ENCODE measurements at regions not wholly inside any gene's neighbourhood (a gene's known extent, or its start where the extent isn't known, plus 50 kb on each side); places are given as distances from the start of the nearest gene placed in this dataset.
"Not testable (repeated sequence)": the region's sequence is repeated elsewhere in the genome, so short reads cannot be mapped to it uniquely, and the experiment has no call there.

DNA sequence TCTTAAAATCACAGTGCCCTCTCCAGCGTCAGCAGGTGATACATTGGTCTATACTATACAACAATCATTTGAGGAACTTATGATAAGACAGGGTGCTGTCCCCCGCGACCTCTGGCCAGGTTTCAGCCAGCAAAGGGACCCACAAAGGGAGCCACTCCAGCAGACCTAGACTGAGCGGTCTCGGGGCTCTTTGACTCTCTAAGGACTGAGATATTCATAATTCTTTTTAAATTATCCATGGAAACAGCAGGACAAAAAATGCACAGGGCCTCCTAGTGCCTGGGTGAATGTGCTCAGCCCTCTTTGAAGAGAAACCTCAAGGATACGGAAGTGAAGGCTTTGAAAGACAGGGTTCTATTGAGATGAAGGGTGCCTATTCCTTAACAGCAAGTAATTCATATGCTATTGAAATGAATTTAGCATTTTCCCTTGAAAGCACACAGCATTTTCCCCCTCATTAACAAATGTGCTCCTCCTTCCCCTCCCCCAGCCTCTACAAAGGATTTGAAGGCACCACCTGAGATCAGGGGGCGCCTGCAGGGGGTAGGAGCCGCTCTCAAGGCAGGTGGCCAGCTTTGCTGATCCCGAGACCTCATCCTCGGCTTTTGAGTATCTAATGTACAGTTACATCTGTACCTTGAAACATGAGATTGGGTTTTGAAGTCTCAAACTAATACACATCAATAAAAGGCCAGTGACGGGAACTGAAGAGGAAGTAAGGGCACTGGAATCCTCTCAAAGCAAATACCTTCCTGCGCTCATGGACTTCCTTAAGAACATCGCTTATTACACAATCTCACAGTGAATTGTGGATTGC, 65.3 kb upstream of the UNC93A start:
- H3K36me3 ChIP-seq (ENCODE audit: control insufficient read depth, insufficient read depth, low read length); H3K4me1 ChIP-seq (ENCODE audit: control insufficient read depth, insufficient read depth, low read length, poor library complexity, severe bottlenecking); H3K4me1 Mint-ChIP-seq; H3K4me3 Mint-ChIP-seq; H3K27ac ChIP-seq (ENCODE audit: insufficient read depth, low read length, poor library complexity, severe bottlenecking); H3K9me3 Mint-ChIP-seq; H3K4me3 ChIP-seq (ENCODE audit: low read depth, low read length); DNase-seq; H3K9me3 ChIP-seq (ENCODE audit: control insufficient read depth in 2 of 2, low read length in 2 of 2); H3K36me3 Mint-ChIP-seq; H3K27me3 ChIP-seq (ENCODE audit: control insufficient read depth, insufficient read depth, low read length); ATAC-seq (ENCODE audit: low read depth in 2 of 2); H3K27ac Mint-ChIP-seq: not testable (repeated sequence)
- peaks cover 35% of the 10 kb centered on the region for H3K27me3 Mint-ChIP-seq

DNA sequence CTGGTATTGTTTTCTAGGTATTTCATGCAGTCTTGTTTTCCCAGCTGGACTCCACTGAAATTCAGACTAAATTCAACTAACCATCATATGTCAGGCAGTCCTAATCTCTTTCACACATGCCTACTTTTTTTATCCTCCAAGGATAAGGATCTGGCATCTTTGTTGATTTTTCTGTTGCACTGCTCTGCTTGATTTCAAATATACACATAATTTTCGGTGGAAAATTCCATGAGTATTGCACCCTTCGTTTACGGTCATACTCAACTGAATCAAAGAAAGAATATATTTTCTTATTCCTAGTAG, 64.8 kb upstream of the UNC93A start:
- Histone ChIP-seq H3K4me3 (ENCODE audit: low read depth, low read length) (no peak overlapping the region), H3K27ac (ENCODE audit: insufficient read depth, low read length, poor library complexity, severe bottlenecking) (no peak overlapping the region), H3K9me3 (ENCODE audit: control insufficient read depth in 2 of 2, low read length in 2 of 2) (no peaks in the 10 kb centered on the region), H3K4me1 (ENCODE audit: control insufficient read depth, insufficient read depth, low read length, poor library complexity, severe bottlenecking) (no peaks in the 10 kb centered on the region), H3K36me3 (ENCODE audit: control insufficient read depth, insufficient read depth, low read length) (no peaks in the 10 kb centered on the region), H3K27me3 (ENCODE audit: control insufficient read depth, insufficient read depth, low read length) (peaks cover 8% of the 10 kb centered on the region)
- Mint-ChIP-seq H3K4me3 (no peak overlapping the region), H3K27ac (no peak overlapping the region), H3K27me3 (peaks cover 39% of the 10 kb centered on the region), H3K4me1 (no peaks in the 10 kb centered on the region), H3K9me3 (no peaks in the 10 kb centered on the region), H3K36me3 (no peaks in the 10 kb centered on the region)
- no peak for DNase-seq
- no peak for ATAC-seq (ENCODE audit: low read depth in 2 of 2)

GRCh38 chr6:167226791-167227190, 64.3 kb upstream of the UNC93A start:
- DNase-seq (no peak), ATAC-seq (ENCODE audit: low read depth in 2 of 2) (no peak)
- Mint-ChIP-seq H3K27ac (no peak overlapping the region), H3K36me3 (no peaks in the 10 kb centered on the region), H3K27me3 (peaks cover 41% of the 10 kb centered on the region), H3K9me3 (no peaks in the 10 kb centered on the region), H3K4me3 (no peak overlapping the region), H3K4me1 (no peaks in the 10 kb centered on the region)
- no peaks in the 10 kb centered on the region for H3K4me1 ChIP-seq (ENCODE audit: control insufficient read depth, insufficient read depth, low read length, poor library complexity, severe bottlenecking)
- no peaks in the 10 kb centered on the region for H3K36me3 ChIP-seq (ENCODE audit: control insufficient read depth, insufficient read depth, low read length)
- peaks cover 8% of the 10 kb centered on the region for H3K27me3 ChIP-seq (ENCODE audit: control insufficient read depth, insufficient read depth, low read length)
- H3K4me3 ChIP-seq (ENCODE audit: low read depth, low read length), result no peak overlapping the region
- H3K9me3 ChIP-seq (ENCODE audit: control insufficient read depth in 2 of 2, low read length in 2 of 2), result no peaks in the 10 kb centered on the region
- no peak overlapping the region for H3K27ac ChIP-seq (ENCODE audit: insufficient read depth, low read length, poor library complexity, severe bottlenecking)

DNA sequence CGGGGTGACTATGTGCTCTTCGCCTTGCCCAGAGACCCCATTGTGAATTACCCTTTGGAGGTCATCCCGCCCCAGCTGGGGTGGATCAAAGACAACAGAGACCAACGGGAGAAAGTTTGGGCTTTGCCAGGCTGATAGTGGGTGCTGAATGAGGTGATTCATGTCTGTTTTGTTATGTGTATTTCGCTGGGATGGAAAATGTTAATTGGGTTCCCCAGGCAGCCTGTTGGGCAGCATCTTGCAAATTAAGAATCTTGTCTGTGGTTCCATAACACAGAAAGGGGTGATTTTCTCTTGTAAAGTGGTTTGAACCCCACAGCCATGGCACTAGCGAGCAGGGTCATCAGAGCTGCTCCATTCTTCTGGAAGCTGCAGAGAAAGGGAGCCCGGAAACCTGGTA, 63.1 kb upstream of the UNC93A start:
- peaks cover 10% of the 10 kb centered on the region for H3K27me3 ChIP-seq (ENCODE audit: control insufficient read depth, insufficient read depth, low read length)
- H3K9me3 ChIP-seq (ENCODE audit: control insufficient read depth in 2 of 2, low read length in 2 of 2), result no peaks in the 10 kb centered on the region
- H3K4me1 ChIP-seq (ENCODE audit: control insufficient read depth, insufficient read depth, low read length, poor library complexity, severe bottlenecking), result no peaks in the 10 kb centered on the region
- Mint-ChIP-seq H3K4me3 (no peak overlapping the region), H3K4me1 (no peaks in the 10 kb centered on the region), H3K27ac (no peak overlapping the region), H3K9me3 (no peaks in the 10 kb centered on the region), H3K36me3 (no peaks in the 10 kb centered on the region), H3K27me3 (peaks cover 46% of the 10 kb centered on the region)
- ATAC-seq (ENCODE audit: low read depth in 2 of 2), result no peak
- no peaks in the 10 kb centered on the region for H3K36me3 ChIP-seq (ENCODE audit: control insufficient read depth, insufficient read depth, low read length)
- no peak for DNase-seq
- H3K4me3 ChIP-seq (ENCODE audit: low read depth, low read length), result no peak overlapping the region
- H3K27ac ChIP-seq (ENCODE audit: insufficient read depth, low read length, poor library complexity, severe bottlenecking), result no peak overlapping the region

GRCh38 chr6:167229586-167229985, 61.5 kb upstream of the UNC93A start:
- no peak overlapping the region for H3K4me3 Mint-ChIP-seq
- Histone ChIP-seq H3K9me3 (ENCODE audit: control insufficient read depth in 2 of 2, low read length in 2 of 2) (no peaks in the 10 kb centered on the region), H3K27me3 (ENCODE audit: control insufficient read depth, insufficient read depth, low read length) (peaks cover 10% of the 10 kb centered on the region), H3K4me3 (ENCODE audit: low read depth, low read length) (no peak overlapping the region), H3K27ac (ENCODE audit: insufficient read depth, low read length, poor library complexity, severe bottlenecking) (no peak overlapping the region), H3K36me3 (ENCODE audit: control insufficient read depth, insufficient read depth, low read length) (no peaks in the 10 kb centered on the region), H3K4me1 (ENCODE audit: control insufficient read depth, insufficient read depth, low read length, poor library complexity, severe bottlenecking) (no peaks in the 10 kb centered on the region)
- no peak overlapping the region for H3K27ac Mint-ChIP-seq
- ATAC-seq (ENCODE audit: low read depth in 2 of 2), result no peak
- peaks cover 54% of the 10 kb centered on the region for H3K27me3 Mint-ChIP-seq
- H3K36me3 Mint-ChIP-seq, result no peaks in the 10 kb centered on the region
- H3K4me1 Mint-ChIP-seq, result no peaks in the 10 kb centered on the region
- DNase-seq, result no peak
- no peaks in the 10 kb centered on the region for H3K9me3 Mint-ChIP-seq

GRCh38 chr6:167230288-167230687, 60.8 kb upstream of the UNC93A start:
- Mint-ChIP-seq H3K4me3 (no peak overlapping the region), H3K4me1 (no peaks in the 10 kb centered on the region), H3K36me3 (no peaks in the 10 kb centered on the region), H3K9me3 (no peaks in the 10 kb centered on the region), H3K27me3 (peaks cover 49% of the 10 kb centered on the region), H3K27ac (no peak overlapping the region)
- Histone ChIP-seq H3K36me3 (ENCODE audit: control insufficient read depth, insufficient read depth, low read length) (no peaks in the 10 kb centered on the region), H3K27ac (ENCODE audit: insufficient read depth, low read length, poor library complexity, severe bottlenecking) (no peak overlapping the region), H3K27me3 (ENCODE audit: control insufficient read depth, insufficient read depth, low read length) (peaks cover 10% of the 10 kb centered on the region), H3K9me3 (ENCODE audit: control insufficient read depth in 2 of 2, low read length in 2 of 2) (no peaks in the 10 kb centered on the region), H3K4me3 (ENCODE audit: low read depth, low read length) (no peak overlapping the region), H3K4me1 (ENCODE audit: control insufficient read depth, insufficient read depth, low read length, poor library complexity, severe bottlenecking) (no peaks in the 10 kb centered on the region)
- no peak for DNase-seq
- ATAC-seq (ENCODE audit: low read depth in 2 of 2), result no peak

GRCh38 chr6:167232356-167232755, 58.8 kb upstream of the UNC93A start:
- H3K27me3 Mint-ChIP-seq, result peaks cover 32% of the 10 kb centered on the region
- no peak overlapping the region for H3K4me3 Mint-ChIP-seq
- H3K9me3 Mint-ChIP-seq, result no peaks in the 10 kb centered on the region
- H3K4me1 ChIP-seq (ENCODE audit: control insufficient read depth, insufficient read depth, low read length, poor library complexity, severe bottlenecking), result no peaks in the 10 kb centered on the region
- no peaks in the 10 kb centered on the region for H3K4me1 Mint-ChIP-seq
- H3K4me3 ChIP-seq (ENCODE audit: low read depth, low read length), result no peak overlapping the region
- H3K27ac ChIP-seq (ENCODE audit: insufficient read depth, low read length, poor library complexity, severe bottlenecking), result no peak overlapping the region
- ATAC-seq (ENCODE audit: low read depth in 2 of 2) (no peak), DNase-seq (no peak)
- no peaks in the 10 kb centered on the region for H3K36me3 Mint-ChIP-seq
- peaks cover 7% of the 10 kb centered on the region for H3K27me3 ChIP-seq (ENCODE audit: control insufficient read depth, insufficient read depth, low read length)
- no peaks in the 10 kb centered on the region for H3K9me3 ChIP-seq (ENCODE audit: control insufficient read depth in 2 of 2, low read length in 2 of 2)
- H3K36me3 ChIP-seq (ENCODE audit: control insufficient read depth, insufficient read depth, low read length), result no peaks in the 10 kb centered on the region
- H3K27ac Mint-ChIP-seq, result no peak overlapping the region

DNA sequence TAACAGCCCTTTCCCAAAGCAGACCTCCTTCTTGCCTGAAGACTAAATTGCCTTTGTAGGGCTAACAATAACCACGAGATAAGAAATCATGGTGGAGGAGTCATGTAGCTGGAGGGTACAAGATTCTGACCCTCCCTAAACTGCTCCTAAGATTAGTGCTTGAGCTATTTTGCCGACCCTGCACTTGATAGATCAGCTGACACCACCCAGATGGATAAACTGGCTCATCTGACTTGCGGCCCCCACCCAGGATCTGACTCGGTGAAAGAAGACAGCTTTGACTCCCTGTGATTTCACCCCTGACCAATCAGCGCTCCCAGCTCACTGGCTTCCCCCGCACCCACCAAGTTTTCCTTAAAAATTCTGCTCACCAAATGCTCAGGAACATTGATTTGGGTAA, 57.6 kb upstream of the UNC93A start:
- H3K36me3 ChIP-seq (ENCODE audit: control insufficient read depth, insufficient read depth, low read length), result no peaks in the 10 kb centered on the region
- DNase-seq (no peak), ATAC-seq (ENCODE audit: low read depth in 2 of 2) (no peak)
- no peaks in the 10 kb centered on the region for H3K9me3 ChIP-seq (ENCODE audit: control insufficient read depth in 2 of 2, low read length in 2 of 2)
- Mint-ChIP-seq H3K9me3 (no peaks in the 10 kb centered on the region), H3K27me3 (peaks cover 32% of the 10 kb centered on the region), H3K4me1 (no peaks in the 10 kb centered on the region), H3K27ac (no peak overlapping the region), H3K4me3 (no peak overlapping the region), H3K36me3 (no peaks in the 10 kb centered on the region)
- no peak overlapping the region for H3K4me3 ChIP-seq (ENCODE audit: low read depth, low read length)
- H3K27me3 ChIP-seq (ENCODE audit: control insufficient read depth, insufficient read depth, low read length), result peaks cover 7% of the 10 kb centered on the region
- no peak overlapping the region for H3K27ac ChIP-seq (ENCODE audit: insufficient read depth, low read length, poor library complexity, severe bottlenecking)
- H3K4me1 ChIP-seq (ENCODE audit: control insufficient read depth, insufficient read depth, low read length, poor library complexity, severe bottlenecking), result no peaks in the 10 kb centered on the region

All from CD4-positive, CD25-positive, alpha-beta regulatory T cell (primary cell).